ENCODE measurements at regions not wholly inside any gene's neighbourhood (a gene's known extent, or its start where the extent isn't known, plus 50 kb on each side); places are given as distances from the start of the nearest gene placed in this dataset.

- Histone ChIP-seq H3K79me2 (ENCODE audit: control insufficient read depth, insufficient read depth, low read length) (no peaks in the 10 kb centered on the region), H4K20me1 (ENCODE audit: control insufficient read depth, extremely low read depth, insufficient read depth, low read length) (no peaks in the 10 kb centered on the region), H3K27ac (ENCODE audit: insufficient read depth, low read length) (no peak overlapping the region), H3K27me3 (ENCODE audit: control insufficient read depth, insufficient read depth, low read length) (no peaks in the 10 kb centered on the region), H3K4me3 (replicated peaks in 1 of 4; ENCODE audit: control extremely low read depth in 1 of 4, insufficient read depth in 1 of 4, low read depth in 3 of 4, low read length in 4 of 4) (no peak overlapping the region), H3K9me3 (ENCODE audit: control insufficient read depth, insufficient read depth, low read depth, low read length) (no peaks in the 10 kb centered on the region), H2AFZ (ENCODE audit: low read length) (no peak overlapping the region), H3K9ac (ENCODE audit: insufficient read depth, low read length) (no peak overlapping the region), H3K4me2 (ENCODE audit: extremely low read depth, insufficient read depth, low read length) (no peak overlapping the region), H3K4me1 (ENCODE audit: control insufficient read depth, extremely low read depth, insufficient read depth, low read length) (no peaks in the 10 kb centered on the region), H3K36me3 (ENCODE audit: control insufficient read depth, insufficient read depth, low read length) (no peaks in the 10 kb centered on the region)
- TF ChIP-seq CTCF (conservative IDR thresholded peaks at IDR 0.05 in 1 of 2, IDR thresholded peaks at IDR 0.05 in 1 of 2; ENCODE audit: low read depth in 1 of 2, low read length in 2 of 2) (no peak), EZH2 (IDR thresholded peaks at IDR 0.05; ENCODE audit: low read length, missing control alignments) (no peak)
- DNase-seq (ENCODE audit: low read depth in 2 of 2) = no peak
These were observed 143.6 kb upstream of the VRK1 start for GRCh38 chr14:96653597-96653996.

- no peaks in the 10 kb centered on the region for H3K27me3 ChIP-seq (ENCODE audit: control insufficient read depth, insufficient read depth, low read length)
- H4K20me1 ChIP-seq (ENCODE audit: control insufficient read depth, extremely low read depth, insufficient read depth, low read length) = no peaks in the 10 kb centered on the region
- H3K9ac ChIP-seq (ENCODE audit: insufficient read depth, low read length) = no peak overlapping the region
- H3K4me1 ChIP-seq (ENCODE audit: control insufficient read depth, extremely low read depth, insufficient read depth, low read length) = no peaks in the 10 kb centered on the region
- TF ChIP-seq CTCF (conservative IDR thresholded peaks at IDR 0.05 in 1 of 2, IDR thresholded peaks at IDR 0.05 in 1 of 2; ENCODE audit: low read depth in 1 of 2, low read length in 2 of 2) = no peak
- no peaks in the 10 kb centered on the region for H3K79me2 ChIP-seq (ENCODE audit: control insufficient read depth, insufficient read depth, low read length)
- no peak for DNase-seq (ENCODE audit: low read depth in 2 of 2)
- no peaks in the 10 kb centered on the region for H3K36me3 ChIP-seq (ENCODE audit: control insufficient read depth, insufficient read depth, low read length)
- no peak overlapping the region for H2AFZ ChIP-seq (ENCODE audit: low read length)
- H3K4me2 ChIP-seq (ENCODE audit: extremely low read depth, insufficient read depth, low read length) = no peak overlapping the region
- no peak overlapping the region for H3K27ac ChIP-seq (ENCODE audit: insufficient read depth, low read length)
- H3K4me3 ChIP-seq (replicated peaks in 1 of 4; ENCODE audit: control extremely low read depth in 1 of 4, insufficient read depth in 1 of 4, low read depth in 3 of 4, low read length in 4 of 4) = no peak overlapping the region
- H3K9me3 ChIP-seq (ENCODE audit: control insufficient read depth, insufficient read depth, low read depth, low read length) = no peaks in the 10 kb centered on the region
These were observed 138.6 kb upstream of the VRK1 start for GRCh38 chr14:96658611-96659010.

GRCh38 chr14:96660123-96660522 is 137.1 kb upstream of the VRK1 start:
- no peak for TF ChIP-seq EZH2 (IDR thresholded peaks at IDR 0.05; ENCODE audit: low read length, missing control alignments)
- no peak for TF ChIP-seq CTCF (conservative IDR thresholded peaks at IDR 0.05 in 1 of 2, IDR thresholded peaks at IDR 0.05 in 1 of 2; ENCODE audit: low read depth in 1 of 2, low read length in 2 of 2)
- Histone ChIP-seq H3K4me3 (replicated peaks in 1 of 4; ENCODE audit: control extremely low read depth in 1 of 4, insufficient read depth in 1 of 4, low read depth in 3 of 4, low read length in 4 of 4) (no peak overlapping the region), H3K9ac (ENCODE audit: insufficient read depth, low read length) (no peak overlapping the region), H4K20me1 (ENCODE audit: control insufficient read depth, extremely low read depth, insufficient read depth, low read length) (no peaks in the 10 kb centered on the region), H2AFZ (ENCODE audit: low read length) (no peak overlapping the region), H3K9me3 (ENCODE audit: control insufficient read depth, insufficient read depth, low read depth, low read length) (no peaks in the 10 kb centered on the region), H3K36me3 (ENCODE audit: control insufficient read depth, insufficient read depth, low read length) (no peaks in the 10 kb centered on the region), H3K27me3 (ENCODE audit: control insufficient read depth, insufficient read depth, low read length) (no peaks in the 10 kb centered on the region), H3K4me2 (ENCODE audit: extremely low read depth, insufficient read depth, low read length) (no peak overlapping the region), H3K4me1 (ENCODE audit: control insufficient read depth, extremely low read depth, insufficient read depth, low read length) (no peaks in the 10 kb centered on the region), H3K79me2 (ENCODE audit: control insufficient read depth, insufficient read depth, low read length) (no peaks in the 10 kb centered on the region), H3K27ac (ENCODE audit: insufficient read depth, low read length) (no peak overlapping the region)
- no peak for DNase-seq (ENCODE audit: low read depth in 2 of 2)

Data from fibroblast of lung (primary cell).